ENCODE measurements at regions not wholly inside any gene's neighbourhood (a gene's known extent, or its start where the extent isn't known, plus 50 kb on each side); places are given as distances from the start of the nearest gene placed in this dataset.

DNA sequence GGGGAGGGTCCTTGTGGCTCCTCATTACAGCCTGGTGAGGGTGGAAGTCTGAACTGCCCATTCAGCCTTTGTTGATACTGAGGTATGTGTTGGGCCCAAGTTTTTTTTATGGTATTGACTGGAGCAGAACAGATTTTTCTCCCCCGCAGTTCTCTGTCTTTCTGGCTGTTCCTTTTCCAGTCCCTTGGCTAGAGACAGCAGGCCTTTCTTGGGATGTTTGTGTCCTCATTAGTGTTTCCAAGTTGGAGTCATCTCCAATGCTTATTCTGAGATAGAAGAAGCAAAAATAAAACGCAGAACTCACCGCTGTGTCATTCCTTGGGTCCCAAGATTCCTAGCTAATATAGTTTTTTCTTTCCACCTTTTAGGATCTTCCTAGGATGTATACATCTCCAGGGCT is 193.3 kb downstream of the RAMP3 start:
- DNase-seq (ENCODE audit: low read depth in 2 of 2): no peak

DNA sequence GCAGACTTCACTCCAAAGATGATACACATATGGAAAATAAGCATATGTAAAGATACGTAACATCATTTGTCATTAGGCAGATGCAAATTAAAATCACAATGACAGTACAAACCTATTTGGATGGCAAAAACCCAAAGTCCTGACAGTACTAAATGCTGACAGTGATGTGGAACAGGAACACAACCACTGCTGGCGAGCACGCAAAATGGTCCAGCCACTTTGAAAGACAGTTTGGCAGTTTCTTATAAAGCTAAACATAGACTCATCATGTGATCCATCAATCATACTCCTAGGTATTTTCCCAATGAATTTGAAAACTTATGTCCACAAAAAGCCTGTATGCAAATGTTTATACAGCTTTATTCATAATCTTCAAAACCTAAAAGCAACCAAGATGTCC is 200.7 kb downstream of the RAMP3 start:
- no peak for DNase-seq (ENCODE audit: low read depth in 2 of 2)

DNA sequence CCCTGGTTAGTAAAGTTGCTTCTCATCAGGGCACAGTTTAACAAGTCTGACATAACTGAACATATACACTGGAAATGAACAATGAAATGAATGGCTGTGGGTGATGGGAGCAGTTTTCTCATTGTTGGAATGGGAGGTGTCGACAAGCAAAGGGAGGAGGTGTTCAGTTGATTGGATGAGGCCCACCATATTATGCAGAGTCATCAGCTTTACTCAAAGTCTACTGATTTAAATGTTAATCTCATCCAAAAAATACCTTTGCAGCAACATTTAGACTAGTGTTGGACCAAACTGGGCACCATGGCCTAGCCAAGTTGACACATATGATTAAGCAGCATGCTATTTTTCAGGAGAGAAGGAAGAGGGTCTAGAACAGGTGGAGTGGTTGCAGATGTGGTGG is 201.7 kb downstream of the RAMP3 start:
- no peak for DNase-seq (ENCODE audit: low read depth in 2 of 2)

DNA sequence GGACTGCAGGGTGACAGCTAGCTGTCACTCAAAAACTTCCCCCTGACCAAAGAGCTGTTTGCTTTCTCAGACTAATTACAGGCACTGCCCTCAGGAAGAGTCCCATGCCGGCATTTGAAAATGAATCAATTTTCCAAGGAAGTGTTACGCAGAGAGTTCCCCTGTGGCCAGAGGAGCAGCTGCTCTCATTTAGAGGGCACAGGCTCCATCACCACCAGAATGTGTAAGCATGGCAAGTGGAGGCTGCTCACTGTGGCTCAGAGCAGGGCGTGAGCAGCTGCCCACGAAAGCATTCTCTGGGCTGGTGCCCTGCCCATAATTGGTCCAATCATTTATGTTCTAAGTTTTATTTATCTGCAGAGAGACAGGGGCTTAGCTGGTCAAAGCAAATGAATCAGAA is 202.2 kb downstream of the RAMP3 start:
- DNase-seq (ENCODE audit: low read depth in 2 of 2): no peak

DNA sequence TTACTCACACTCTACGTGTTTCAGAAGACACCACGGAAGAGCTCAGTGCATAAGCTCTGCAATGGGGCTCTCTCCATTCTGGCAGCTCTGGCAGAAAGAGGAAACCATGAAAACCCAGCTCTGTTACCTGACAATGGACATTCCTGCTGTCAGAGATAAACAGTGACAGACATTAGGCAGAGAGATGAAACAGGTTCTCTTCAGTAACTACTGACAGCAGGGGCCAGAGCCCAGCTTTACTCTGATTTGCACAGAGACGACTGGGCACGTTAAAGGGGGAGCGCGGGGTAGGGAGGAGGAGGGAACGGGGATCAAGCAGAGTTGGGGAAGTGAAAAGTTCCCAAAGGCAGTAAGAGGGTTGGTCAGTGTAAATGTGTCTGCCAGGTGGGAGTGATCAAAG is 206.1 kb downstream of the RAMP3 start:
- no peak for DNase-seq (ENCODE audit: low read depth in 2 of 2)

DNA sequence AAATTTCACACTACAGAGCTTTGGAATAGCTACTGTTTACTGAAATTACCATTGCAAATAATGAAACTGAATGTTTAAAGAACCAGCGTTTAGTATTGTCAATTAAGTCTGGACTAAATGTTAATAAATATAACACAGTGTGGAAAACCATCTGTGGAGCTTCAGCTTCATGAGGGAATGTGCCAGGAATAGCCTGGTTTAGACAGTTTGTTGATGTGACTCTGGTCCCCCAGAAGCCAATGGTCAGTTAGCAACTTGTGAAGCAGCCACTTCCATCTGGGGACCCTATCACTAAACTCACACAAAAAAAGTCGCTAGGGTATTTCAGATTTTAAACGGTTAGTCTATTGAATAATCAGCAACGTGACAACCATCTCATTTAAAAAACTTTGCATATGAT is 207.8 kb downstream of the RAMP3 start:
- no peak for DNase-seq (ENCODE audit: low read depth in 2 of 2)

DNA sequence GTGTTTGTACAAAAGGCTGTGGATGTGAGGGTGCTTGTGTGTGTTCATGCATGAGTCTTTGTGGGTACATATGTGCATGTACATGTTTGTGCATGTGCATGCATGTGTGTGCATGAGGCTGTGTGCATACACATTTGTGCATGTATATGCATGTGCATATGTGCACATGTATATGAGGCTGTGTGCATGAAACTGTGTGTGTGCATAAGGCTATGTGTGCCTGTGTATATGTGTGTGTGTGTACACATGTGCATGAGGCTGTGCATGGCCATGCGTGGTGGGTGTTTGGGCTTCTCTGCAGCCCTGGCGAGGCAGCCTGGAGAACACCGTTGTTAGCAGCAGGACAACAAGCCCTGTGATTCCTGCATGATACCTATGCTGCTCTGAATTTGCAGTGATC is 207.7 kb upstream of the ADCY1 start:
- DNase-seq (ENCODE audit: low read depth in 2 of 2): no peak

DNA sequence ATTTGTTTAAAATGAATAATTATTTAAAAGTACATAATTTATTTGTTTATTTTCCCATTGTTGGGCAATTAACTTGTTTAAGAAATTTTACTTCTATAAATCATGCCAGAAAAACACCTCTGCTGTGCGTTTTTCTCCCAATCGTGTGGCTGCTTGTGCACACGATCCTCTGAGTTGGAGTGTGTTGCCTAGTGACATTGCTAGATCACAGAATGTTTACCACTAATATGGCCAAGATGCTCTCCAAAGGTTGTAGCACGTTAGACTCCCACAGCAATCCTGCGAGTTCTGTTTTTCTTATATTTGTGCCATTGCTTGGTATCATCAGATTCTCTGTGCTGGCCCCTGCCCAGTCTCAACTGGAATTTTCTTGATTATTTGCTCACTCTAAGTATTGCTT is 207.1 kb upstream of the ADCY1 start:
- DNase-seq (ENCODE audit: low read depth in 2 of 2): no peak

DNA sequence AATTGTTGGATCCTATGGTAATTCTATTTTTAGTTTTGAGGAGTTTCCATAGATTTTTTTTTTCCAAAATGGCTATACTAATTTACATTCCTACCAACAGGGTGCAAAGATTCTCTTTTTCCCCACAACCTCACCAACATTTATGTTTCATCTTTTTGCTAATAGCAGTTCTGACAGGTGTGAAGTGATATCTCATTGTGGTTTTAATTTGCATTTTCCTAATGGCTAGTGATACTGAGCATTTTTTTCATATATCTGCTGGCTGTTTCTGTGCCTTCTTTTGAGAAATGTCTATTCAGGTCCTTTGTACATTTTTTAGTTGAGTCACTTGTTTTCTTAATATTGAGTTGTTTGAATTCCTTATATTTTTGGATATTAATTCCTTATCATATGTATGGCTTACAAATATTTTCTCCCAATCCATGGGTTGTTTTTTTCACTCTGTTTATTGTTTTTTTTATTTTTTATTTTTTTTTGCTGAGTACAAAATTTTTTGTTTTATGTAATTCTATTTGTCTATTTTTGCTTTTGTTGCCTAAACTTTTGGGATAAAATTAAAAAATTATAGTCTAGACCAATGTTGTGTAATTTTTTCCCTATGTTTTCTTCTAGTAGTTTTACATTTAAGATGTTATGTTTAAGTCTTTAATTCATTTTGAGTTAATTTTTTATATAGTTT is 205.9 kb upstream of the ADCY1 start:
- no peak for DNase-seq (ENCODE audit: low read depth in 2 of 2)

DNA sequence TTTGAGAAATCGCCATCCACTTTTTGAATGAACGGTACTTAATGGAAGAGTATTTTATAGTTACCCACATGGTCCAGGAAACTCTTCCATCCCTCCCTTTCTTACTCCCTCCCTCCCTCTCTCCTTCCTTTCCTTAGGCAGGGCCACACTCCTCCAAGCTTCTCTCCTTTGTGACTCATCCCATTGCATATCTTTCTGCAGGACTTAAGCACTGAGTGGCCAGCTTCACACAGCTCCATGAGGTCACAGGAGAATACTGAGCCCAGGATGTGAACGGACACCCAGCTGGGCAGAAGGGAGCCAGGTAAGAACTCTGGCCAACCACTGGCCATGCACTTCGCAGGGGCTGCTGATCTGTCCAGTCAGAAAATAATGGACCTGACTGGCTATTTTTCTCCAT is 189.7 kb upstream of the ADCY1 start:
- no peak for DNase-seq (ENCODE audit: low read depth in 2 of 2)

DNA sequence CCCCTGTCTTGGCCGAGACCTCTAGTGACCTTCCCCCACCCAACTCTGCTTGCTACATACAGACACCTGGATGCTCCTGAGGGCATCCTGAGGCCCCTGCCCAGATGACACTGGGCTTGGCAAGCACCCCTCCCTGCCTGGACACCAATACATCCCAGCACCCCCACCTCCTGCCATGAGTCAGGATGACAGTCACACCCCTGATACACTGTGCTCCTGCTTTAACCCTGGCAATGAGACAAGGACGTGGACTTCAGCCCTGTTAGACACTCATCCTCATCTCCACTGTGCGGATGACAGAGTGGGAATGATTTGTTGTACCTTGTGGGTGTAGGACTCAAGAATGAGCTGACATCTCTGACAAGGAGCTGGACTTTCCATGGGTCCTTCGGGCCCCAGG is 186.3 kb upstream of the ADCY1 start:
- no peak for DNase-seq (ENCODE audit: low read depth in 2 of 2)

DNA sequence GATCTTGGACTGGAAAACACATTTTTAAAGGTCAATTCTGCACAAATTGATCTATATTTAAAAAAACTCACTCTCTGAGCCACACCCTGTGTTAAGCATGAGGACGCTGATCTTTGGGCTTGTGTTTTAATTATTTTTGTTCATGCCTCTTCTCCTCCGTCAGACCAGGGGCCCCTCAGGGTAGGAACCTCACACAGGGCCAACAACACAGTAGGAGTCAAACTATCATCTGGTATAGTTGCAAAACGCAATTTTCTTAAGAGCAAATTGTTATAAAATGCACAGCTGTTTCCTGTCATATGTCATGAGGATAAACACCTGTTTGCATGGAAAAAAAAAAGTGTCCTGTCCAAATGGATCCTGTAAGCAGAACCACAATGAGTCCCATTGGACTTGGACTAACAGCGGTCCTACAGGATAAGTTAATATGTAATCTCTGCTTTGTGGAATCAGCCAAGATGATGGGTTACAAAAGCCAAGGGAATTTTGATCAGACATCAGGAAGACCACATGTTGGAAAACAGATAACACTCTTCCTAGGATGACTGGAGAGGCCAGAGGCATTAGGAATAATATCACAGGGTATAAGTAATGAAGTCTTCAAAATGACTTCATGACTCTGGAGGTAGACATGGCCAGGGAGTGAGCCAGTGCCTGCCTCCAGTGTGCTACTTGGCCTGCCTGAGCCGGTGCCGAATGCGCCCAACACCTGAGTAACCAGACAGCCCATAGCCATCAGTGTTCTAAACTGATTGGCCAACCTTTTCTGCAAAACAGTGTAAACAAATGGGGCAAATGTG is 184.9 kb upstream of the ADCY1 start:
- no peak for DNase-seq (ENCODE audit: low read depth in 2 of 2)

DNA sequence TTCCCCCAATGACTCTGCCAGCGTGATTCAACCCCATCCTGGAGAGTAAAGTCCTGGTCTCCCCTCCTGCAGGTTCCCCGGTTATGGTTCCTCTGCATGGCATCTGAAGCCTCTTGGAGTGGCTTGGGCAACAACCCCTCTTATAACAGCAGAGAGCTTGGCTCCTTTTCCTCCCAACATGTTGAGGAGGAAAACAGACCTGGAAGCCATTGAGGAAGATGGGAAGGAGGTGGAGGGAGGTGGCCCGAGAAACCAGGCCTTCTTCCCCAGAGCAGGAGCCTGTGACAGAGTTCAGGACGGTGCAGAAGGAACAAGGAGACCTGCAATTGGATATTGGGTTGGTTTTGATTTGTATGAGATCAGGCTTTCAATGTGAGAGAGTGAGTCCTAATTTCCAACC is 184.0 kb upstream of the ADCY1 start:
- DNase-seq (ENCODE audit: low read depth in 2 of 2): no peak

DNA sequence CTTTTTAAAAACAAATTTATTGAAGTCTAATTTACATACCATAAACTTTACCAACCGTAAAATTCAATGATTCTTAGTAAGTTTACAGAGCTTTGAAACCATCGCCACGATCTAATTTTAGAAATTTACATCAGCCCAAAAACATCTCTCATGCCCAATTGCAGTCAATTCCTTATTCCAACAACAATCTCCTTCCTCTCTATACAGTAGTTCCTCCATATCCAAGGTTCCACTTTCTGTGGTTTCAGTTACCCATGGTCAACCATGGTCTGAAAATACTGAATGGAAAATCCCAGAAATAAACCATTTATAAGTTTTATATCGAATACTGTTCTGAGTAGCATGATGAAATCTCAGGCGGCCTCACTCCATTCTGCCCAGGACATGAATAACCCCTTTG is 183.4 kb upstream of the ADCY1 start:
- no peak for DNase-seq (ENCODE audit: low read depth in 2 of 2)

DNA sequence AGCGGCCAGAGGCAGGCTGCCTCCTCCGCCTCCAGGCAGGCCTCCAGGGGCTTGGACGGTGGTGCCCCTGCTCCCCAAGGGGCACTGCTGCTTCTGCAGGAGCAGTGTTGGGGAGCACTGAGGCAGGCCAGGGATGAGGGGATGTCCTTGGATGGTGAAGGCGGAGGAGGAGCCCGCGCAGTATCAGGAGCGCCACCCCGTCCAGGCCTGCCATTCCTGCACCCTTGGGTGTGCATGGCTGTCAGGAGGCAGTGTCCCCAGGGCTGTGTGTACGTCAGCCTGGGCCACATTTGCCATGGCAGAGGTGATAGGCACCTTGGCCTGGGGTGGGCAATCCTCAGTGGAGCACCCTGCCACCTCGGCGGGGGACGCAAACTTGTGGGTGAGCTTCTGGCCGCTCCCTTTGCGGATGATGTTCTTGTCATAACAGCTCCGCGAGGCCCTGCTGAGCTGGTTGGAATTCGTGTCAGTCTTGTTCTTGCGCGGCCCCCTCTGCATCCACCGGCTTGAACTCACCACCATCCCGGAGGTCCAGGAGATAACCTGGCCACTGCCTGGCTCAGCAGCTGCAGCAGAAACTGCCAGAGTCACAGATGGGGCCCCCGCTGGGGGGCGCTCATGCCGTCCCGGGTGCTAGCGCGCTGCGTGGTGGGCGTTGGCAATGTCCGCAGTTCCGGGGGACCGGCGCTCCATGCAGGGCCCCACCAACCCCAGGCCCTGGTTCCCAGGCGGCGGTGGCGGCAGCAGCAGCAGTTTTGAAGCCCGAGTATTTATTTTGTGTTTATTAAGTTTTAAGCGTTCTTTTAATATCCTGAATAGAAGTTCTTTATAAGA is 182.3 kb upstream of the ADCY1 start:
- DNase-seq (ENCODE audit: low read depth in 2 of 2): no peak

DNA sequence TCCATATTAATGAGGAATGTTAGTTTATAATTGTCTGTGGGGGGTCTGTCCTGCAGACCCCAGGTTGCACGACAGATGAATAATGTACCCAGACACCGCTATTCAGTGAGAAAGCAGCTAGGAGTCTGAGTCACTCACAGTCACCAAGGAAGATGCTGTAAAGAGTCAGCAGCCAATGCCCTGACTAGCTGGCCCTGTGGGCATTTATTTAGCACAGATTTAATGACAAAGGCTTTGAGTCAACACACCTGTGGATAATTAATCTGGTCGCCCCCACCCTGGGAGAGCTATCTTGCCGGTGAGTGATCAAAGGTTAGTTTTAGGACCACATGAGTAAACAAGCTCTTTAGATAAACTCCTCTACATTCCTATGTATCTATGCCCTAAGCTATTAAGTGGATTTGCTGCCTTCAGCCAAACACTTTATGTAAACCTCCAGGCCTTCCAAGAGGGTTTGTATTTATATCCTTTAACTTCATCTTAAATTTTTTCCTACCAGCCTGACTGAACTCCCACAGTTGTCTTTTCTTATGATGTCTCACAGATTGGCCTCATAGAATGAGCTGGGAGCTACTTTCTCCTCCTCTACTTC is 180.0 kb upstream of the ADCY1 start:
- no peak for DNase-seq (ENCODE audit: low read depth in 2 of 2)

DNA sequence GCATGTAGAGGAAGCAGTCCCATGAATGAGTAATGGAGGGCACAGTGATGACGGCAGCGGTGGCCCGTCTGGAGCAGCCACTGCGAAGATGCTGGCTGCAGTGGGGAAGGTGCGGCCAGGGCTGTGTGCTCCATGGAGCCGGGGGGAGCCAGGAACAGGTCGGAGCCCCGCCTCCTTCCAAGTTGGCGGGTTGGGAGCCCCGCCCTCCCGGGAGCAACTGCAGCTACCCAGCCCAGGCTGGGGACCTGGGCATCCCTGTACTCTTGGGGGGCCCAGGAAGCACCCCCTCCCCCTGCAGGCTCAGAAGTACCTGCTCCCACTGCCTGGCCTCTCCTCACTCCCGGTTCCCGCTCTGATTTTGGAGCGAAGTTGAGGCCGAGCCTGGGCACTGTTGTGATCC is 175.1 kb upstream of the ADCY1 start:
- DNase-seq (ENCODE audit: low read depth in 2 of 2): no peak

DNA sequence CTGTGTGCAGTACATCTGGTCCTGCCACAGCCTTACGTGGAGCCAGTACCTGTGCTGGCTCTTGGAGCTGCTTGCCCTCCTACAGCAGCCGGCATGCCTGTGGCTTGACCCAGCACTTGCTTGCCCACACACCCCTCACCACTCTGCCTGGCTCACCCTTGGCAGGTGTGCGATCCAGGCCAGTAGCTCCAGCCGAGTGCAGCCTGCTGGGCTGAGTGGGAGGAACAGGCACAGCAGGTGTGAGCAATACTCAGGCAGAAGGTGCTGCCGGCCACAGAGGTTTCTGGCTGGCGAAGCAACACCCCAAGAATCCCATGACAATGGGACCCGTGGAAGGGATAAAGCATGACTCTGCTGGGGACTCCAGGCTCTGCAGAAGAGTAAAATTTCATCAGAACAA is 173.5 kb upstream of the ADCY1 start:
- no peak for DNase-seq (ENCODE audit: low read depth in 2 of 2)

DNA sequence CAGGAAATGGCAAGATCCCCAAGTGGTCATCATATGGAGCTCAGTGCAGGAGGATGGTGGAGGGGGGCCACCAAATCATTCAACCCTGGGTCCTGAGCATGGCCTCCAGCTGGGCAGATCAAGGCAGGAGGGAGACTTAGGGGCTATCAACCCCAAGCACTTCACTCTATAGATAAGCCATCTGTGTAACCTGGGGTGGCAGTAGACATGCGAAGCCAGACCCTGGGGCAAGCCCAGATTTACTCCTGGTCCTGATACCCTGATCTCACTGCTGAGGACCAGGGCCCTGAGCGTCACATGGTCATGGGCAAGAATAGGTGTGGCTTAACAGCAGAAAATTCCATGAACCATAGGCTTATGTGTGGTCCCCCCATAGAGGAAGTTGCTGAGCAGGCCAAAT is 173.0 kb upstream of the ADCY1 start:
- no peak for DNase-seq (ENCODE audit: low read depth in 2 of 2)

DNA sequence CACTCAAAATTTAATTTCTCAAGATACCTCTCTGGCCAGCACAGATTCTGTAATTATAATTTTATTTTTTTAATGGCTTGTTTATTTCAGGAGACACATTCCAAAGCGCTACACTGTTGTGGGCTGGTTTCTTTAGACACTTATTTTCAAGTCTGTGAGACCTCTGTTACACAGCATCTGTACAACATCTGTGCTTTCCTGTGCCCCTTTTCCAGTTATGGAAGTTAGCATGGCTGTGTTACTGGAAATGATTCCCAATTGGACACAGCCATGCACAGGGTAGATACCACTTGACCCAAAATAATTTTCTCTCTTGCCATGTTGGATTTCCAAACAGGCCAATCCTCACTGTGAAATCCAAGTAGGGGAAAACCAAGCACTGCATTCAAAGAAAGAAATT is 172.3 kb upstream of the ADCY1 start:
- DNase-seq (ENCODE audit: low read depth in 2 of 2): no peak

DNA sequence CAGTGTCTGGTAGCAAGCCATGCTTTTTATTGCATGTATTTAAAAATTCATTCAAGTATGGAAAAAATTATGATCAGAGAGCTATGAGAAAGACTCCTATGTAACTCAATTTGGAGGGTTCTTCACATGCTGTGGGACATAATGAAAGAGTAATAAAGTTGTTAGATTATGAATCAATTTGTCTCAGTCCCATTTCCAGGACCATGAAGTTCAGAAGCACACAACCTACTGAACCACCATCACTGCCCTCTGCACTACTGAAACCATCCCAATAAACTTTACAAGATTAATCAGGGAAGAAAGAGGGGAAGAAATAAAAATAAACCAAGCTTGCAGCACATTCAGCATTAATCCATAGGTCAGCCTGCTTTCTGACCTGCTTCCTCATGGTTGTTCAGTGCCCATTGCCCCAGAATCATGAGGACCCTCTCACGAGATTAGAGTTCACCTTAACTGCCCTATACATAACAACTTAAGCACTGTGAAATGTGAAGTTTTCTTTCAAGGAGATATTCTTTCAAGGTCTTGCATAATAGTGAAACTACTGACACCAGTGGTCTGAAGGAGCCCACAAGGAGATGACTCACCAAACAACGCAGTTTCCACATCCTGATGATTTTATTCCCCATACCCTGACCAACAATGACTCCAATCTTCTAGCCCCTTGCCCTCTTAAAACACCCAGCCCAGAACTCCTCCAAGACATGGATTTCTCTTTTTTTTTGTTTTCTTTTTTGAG is 171.5 kb upstream of the ADCY1 start:
- peak; percentile 65 to 68 for DNase-seq (ENCODE audit: low read depth in 2 of 2)

DNA sequence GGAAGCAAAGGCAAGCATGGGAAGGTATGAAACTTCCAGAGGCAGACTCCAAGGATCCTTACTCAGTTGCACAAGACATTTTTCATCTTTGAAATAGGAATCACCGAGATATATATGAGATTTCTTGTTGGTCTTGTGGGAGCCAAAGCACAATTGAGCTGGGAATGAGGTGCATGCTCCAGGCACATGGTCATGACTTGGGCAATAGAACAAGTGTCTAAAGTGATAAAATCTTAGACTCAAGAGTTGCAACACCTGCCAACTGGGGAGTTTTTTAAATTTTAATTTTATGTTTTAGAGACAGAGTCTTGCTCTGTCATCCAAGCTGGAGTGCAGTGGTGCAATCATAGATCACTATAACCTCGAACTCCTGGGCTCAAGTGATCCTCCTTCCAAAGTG is 169.5 kb upstream of the ADCY1 start:
- no peak for DNase-seq (ENCODE audit: low read depth in 2 of 2)
